ENCODE measurements at regions not wholly inside any gene's neighbourhood (a gene's known extent, or its start where the extent isn't known, plus 50 kb on each side); places are given as distances from the start of the nearest gene placed in this dataset.

GRCh38 chr4:1515763-1516162 lies 109.5 kb upstream of the NKX1-1 start:
- ChIA-PET POLR2A (no interaction called here), CTCF (ENCODE audit: unreplicated experiment) (no interaction called here)
- H3K79me2 ChIP-seq (ENCODE audit: insufficient read depth, low read depth, low read length), result no peaks in the 10 kb centered on the region
- DNase-seq (ENCODE audit: low spot score), result no peak
- no peaks in the 10 kb centered on the region for H3K4me1 ChIP-seq (ENCODE audit: insufficient read depth, low read length, poor library complexity, severe bottlenecking)
- no peaks in the 10 kb centered on the region for H3K36me3 ChIP-seq (ENCODE audit: insufficient read depth, low read length)
- intact Hi-C loops (cut with micrococcal nuclease; ENCODE audit: unreplicated experiment), result no loop called here
- H2AFZ ChIP-seq (ENCODE audit: low read length), result no peak overlapping the region
- BruUV-seq (replicated peaks), result no TSS peak
- no peak overlapping the region for H3K4me2 ChIP-seq (ENCODE audit: low read length)
- H4K20me1 ChIP-seq (ENCODE audit: insufficient read depth, low read length), result no peaks in the 10 kb centered on the region
- TF ChIP-seq EZH2phosphoT487 (IDR thresholded peaks at IDR 0.05; ENCODE audit: borderline replicate concordance, low read depth, low read length) (no peak), CTCF (conservative IDR thresholded peaks at IDR 0.05; ENCODE audit: low read length) (no peak)
- H3K9me3 ChIP-seq (ENCODE audit: low read length), result no peaks in the 10 kb centered on the region
- H3K4me3 ChIP-seq (ENCODE audit: low read depth, low read length, poor library complexity, severe bottlenecking), result no peak overlapping the region
- no peak overlapping the region for H3K27ac ChIP-seq (ENCODE audit: low read depth, low read length, poor library complexity, severe bottlenecking)
- H3K9me2 ChIP-seq (ENCODE audit: insufficient read depth, low read length), result no peaks in the 10 kb centered on the region

GRCh38 chr4:1515156-1515555 lies 108.9 kb upstream of the NKX1-1 start:
- Histone ChIP-seq H3K4me2 (ENCODE audit: low read length) (no peak overlapping the region), H3K4me3 (ENCODE audit: low read depth, low read length, poor library complexity, severe bottlenecking) (no peak overlapping the region), H3K79me2 (ENCODE audit: insufficient read depth, low read depth, low read length) (no peaks in the 10 kb centered on the region), H3K36me3 (ENCODE audit: insufficient read depth, low read length) (no peaks in the 10 kb centered on the region), H3K9me3 (ENCODE audit: low read length) (no peaks in the 10 kb centered on the region), H3K27ac (ENCODE audit: low read depth, low read length, poor library complexity, severe bottlenecking) (no peak overlapping the region), H4K20me1 (ENCODE audit: insufficient read depth, low read length) (no peaks in the 10 kb centered on the region), H3K9me2 (ENCODE audit: insufficient read depth, low read length) (no peaks in the 10 kb centered on the region), H2AFZ (ENCODE audit: low read length) (no peak overlapping the region), H3K4me1 (ENCODE audit: insufficient read depth, low read length, poor library complexity, severe bottlenecking) (no peaks in the 10 kb centered on the region)
- TF ChIP-seq CTCF (conservative IDR thresholded peaks at IDR 0.05; ENCODE audit: low read length) (no peak), EZH2phosphoT487 (IDR thresholded peaks at IDR 0.05; ENCODE audit: borderline replicate concordance, low read depth, low read length) (no peak)
- ChIA-PET CTCF (ENCODE audit: unreplicated experiment) (no interaction called here), POLR2A (no interaction called here)
- no TSS peak for BruUV-seq (replicated peaks)
- no peak for DNase-seq (ENCODE audit: low spot score)
- intact Hi-C loops (cut with micrococcal nuclease; ENCODE audit: unreplicated experiment), result no loop called here

GRCh38 chr4:1514612-1515011 lies 108.4 kb upstream of the NKX1-1 start:
- Histone ChIP-seq H3K4me3 (ENCODE audit: low read depth, low read length, poor library complexity, severe bottlenecking) (no peak overlapping the region), H2AFZ (ENCODE audit: low read length) (no peak overlapping the region), H3K9me3 (ENCODE audit: low read length) (no peaks in the 10 kb centered on the region), H3K9me2 (ENCODE audit: insufficient read depth, low read length) (no peaks in the 10 kb centered on the region), H3K79me2 (ENCODE audit: insufficient read depth, low read depth, low read length) (no peaks in the 10 kb centered on the region), H4K20me1 (ENCODE audit: insufficient read depth, low read length) (no peaks in the 10 kb centered on the region), H3K4me2 (ENCODE audit: low read length) (no peak overlapping the region), H3K36me3 (ENCODE audit: insufficient read depth, low read length) (no peaks in the 10 kb centered on the region), H3K27ac (ENCODE audit: low read depth, low read length, poor library complexity, severe bottlenecking) (no peak overlapping the region), H3K4me1 (ENCODE audit: insufficient read depth, low read length, poor library complexity, severe bottlenecking) (no peaks in the 10 kb centered on the region)
- no peak for DNase-seq (ENCODE audit: low spot score)
- ChIA-PET CTCF (ENCODE audit: unreplicated experiment) (no interaction called here), POLR2A (no interaction called here)
- intact Hi-C loops (cut with micrococcal nuclease; ENCODE audit: unreplicated experiment), result no loop called here
- TF ChIP-seq EZH2phosphoT487 (IDR thresholded peaks at IDR 0.05; ENCODE audit: borderline replicate concordance, low read depth, low read length) (no peak), CTCF (conservative IDR thresholded peaks at IDR 0.05; ENCODE audit: low read length) (no peak)
- no TSS peak for BruUV-seq (replicated peaks)

Data from OCI-LY7 (cell line).